HepG2 (cell line): ENCODE measurements at regions not wholly inside any gene's neighbourhood (a gene's known extent, or its start where the extent isn't known, plus 50 kb on each side); places are given as distances from the start of the nearest gene placed in this dataset.

Experiments
- CREB1 ChIP-seq, 2 experiments: fragments of 450-650 bp in 1 of 2; IDR thresholded peaks; 2 replicates each; pipeline ENCODE4 v1.6.1; 2016 to 2017; ENCODE audit warnings: control low read depth in 1 of 2, mild to moderate bottlenecking in 1 of 2, missing compliant biosample characterization in 1 of 2, missing genetic modification characterization in 1 of 2
- DZIP1 ChIP-seq: sonication (generic); formaldehyde crosslinking; IDR thresholded peaks from 2 replicates; pipeline ENCODE4 v1.5.0; 2020; ENCODE audit warnings: mild to moderate bottlenecking, missing genetic modification reagents
- FOXM1 ChIP-seq: sonication (generic); formaldehyde crosslinking; IDR thresholded peaks from 2 replicates; pipeline ENCODE4 v1.5.0; 2020; ENCODE audit warnings: missing genetic modification reagents
- HNF4G ChIP-seq, 2 experiments: sonication (generic) in 1 of 2; formaldehyde crosslinking in 1 of 2; IDR thresholded peaks; 2 replicates each; pipeline versions ENCODE4 v1.4.0 to v1.6.1; 2011 to 2020; ENCODE audit warnings: borderline replicate concordance in 2 of 2, low read depth in 2 of 2, mild to moderate bottlenecking in 2 of 2, low read length in 1 of 2, missing genetic modification reagents in 1 of 2, moderate library complexity in 1 of 2
- IRF2 ChIP-seq: IDR thresholded peaks from 2 replicates; pipeline ENCODE4 v1.6.1; 2018; ENCODE audit warnings: missing genetic modification reagents, missing compliant biosample characterization
- KLF16 ChIP-seq, 2 experiments: sonication (generic) in 1 of 2; formaldehyde crosslinking in 1 of 2; IDR thresholded peaks; 2 replicates each; pipeline versions ENCODE4 v1.6.1 to v1.8.0; 2016 to 2023; ENCODE audit warnings: missing genetic modification reagents in 2 of 2, missing compliant biosample characterization in 1 of 2
- MAFG ChIP-seq: sonication (generic); formaldehyde crosslinking; IDR thresholded peaks from 2 replicates; pipeline ENCODE4 v1.5.1; 2020; ENCODE audit warnings: mild to moderate bottlenecking, missing genetic modification reagents
- POLR2AphosphoS5 ChIP-seq: IDR thresholded peaks from 2 replicates; pipeline ENCODE4 v1.6.1; 2012; ENCODE audit warnings: low read depth, low read length
- SUZ12 ChIP-seq: fragments of 150-350 bp; IDR thresholded peaks from 2 replicates; pipeline ENCODE4 v1.6.1; 2014; ENCODE audit warnings: low read depth, low read length
- THAP7 ChIP-seq: sonication (generic); formaldehyde crosslinking; IDR thresholded peaks from 2 replicates; pipeline ENCODE4 v1.8.1; 2023; ENCODE audit warnings: mild to moderate bottlenecking, missing genetic modification reagents
- ZNF274 ChIP-seq: sonication (generic); formaldehyde crosslinking; IDR thresholded peaks from 2 replicates; pipeline ENCODE4 v1.5.1; 2020; ENCODE audit warnings: mild to moderate bottlenecking, missing genetic modification reagents
- ZNF292 ChIP-seq: sonication (generic); formaldehyde crosslinking; IDR thresholded peaks from 2 replicates; pipeline ENCODE4 v1.8.1; 2022; ENCODE audit warnings: mild to moderate bottlenecking, low read depth, missing genetic modification reagents, borderline replicate concordance
- ZNF775 ChIP-seq: sonication (generic); formaldehyde crosslinking; IDR thresholded peaks from 2 replicates; pipeline ENCODE4 v1.4.0; 2020; ENCODE audit warnings: missing genetic modification reagents, mild to moderate bottlenecking, moderate library complexity, borderline replicate concordance

DNA sequence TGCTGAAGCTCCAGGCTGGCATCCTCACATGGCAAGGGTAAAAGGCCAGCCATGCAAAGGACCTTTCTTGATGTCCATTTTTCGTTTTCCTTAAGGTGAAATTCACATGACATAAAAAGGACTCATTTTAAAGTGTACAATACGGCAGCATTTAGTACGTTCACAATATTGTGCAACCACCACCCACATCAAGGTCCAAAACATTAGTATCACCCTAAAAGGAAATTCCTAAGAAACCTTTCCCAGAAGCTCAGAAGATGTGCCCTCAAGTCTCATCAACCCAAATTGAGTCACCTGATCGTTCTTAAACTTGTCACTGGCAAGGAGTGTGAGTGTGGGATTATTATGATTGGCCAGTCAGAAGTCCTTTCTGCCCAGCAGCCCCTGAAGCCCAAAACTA, 250.1 kb downstream of the TLE3 start:
- no peak for TF ChIP-seq DZIP1 (CRISPR knock-in tag)
- TF ChIP-seq SUZ12: no peak
- no peak for TF ChIP-seq POLR2AphosphoS5
- TF ChIP-seq ZNF274 (CRISPR knock-in tag): no peak
- no peak for TF ChIP-seq HNF4G (IDR thresholded peaks at IDR 0.05; ENCODE audit: borderline replicate concordance, low read depth, low read length)
- no peak for TF ChIP-seq HNF4G (CRISPR knock-in tag; IDR thresholded peaks at IDR 0.05; ENCODE audit: borderline replicate concordance, low read depth)
- TF ChIP-seq CREB1 (IDR thresholded peaks at IDR 0.05): no peak
- TF ChIP-seq CREB1 (CRISPR knock-in tag; IDR thresholded peaks at IDR 0.05): no peak
- TF ChIP-seq KLF16 (CRISPR knock-in tag; IDR thresholded peaks at IDR 0.05): no peak
- TF ChIP-seq THAP7 (CRISPR knock-in tag): no peak
- TF ChIP-seq IRF2: no peak
- no peak for TF ChIP-seq ZNF775
- no peak for TF ChIP-seq ZNF292 (CRISPR knock-in tag)
- TF ChIP-seq FOXM1 (CRISPR knock-in tag): no peak
- no peak for TF ChIP-seq MAFG (CRISPR knock-in tag)
